Aorta (tissue), 5 donors: ENCODE measurements at regions not wholly inside any gene's neighbourhood (a gene's known extent, or its start where the extent isn't known, plus 50 kb on each side); places are given as distances from the start of the nearest gene placed in this dataset.

Experiments
- ATAC-seq: fragments of 200-7000 bp; cut with Tn5 transposase; one replicate; pipeline ENCODE4 v1.9.1; 2022; ENCODE audit warnings: moderate library complexity; ENCODE audit not compliant: low FRiP score
- DNase-seq, 2 donors: peaks; one replicate each; pipeline ENCODE4 v3.0.0-alpha.2; 2020
- H3K27ac ChIP-seq, 2 donors: one replicate each; pipeline ENCODE4 v1.5.1; 2013; ENCODE audit warnings: low read length in 2 of 2, mild to moderate bottlenecking in 2 of 2, moderate library complexity in 2 of 2, control low read depth in 1 of 2, inconsistent platforms in 1 of 2, low read depth in 1 of 2
- H3K27me3 ChIP-seq, 2 donors: one replicate each; pipeline ENCODE4 v1.6.1; 2013; ENCODE audit warnings: control low read depth in 1 of 2, low read length in 1 of 2, mild to moderate bottlenecking in 1 of 2, moderate library complexity in 1 of 2; ENCODE audit not compliant: insufficient read depth in 2 of 2, control insufficient read depth in 1 of 2
- H3K36me3 ChIP-seq, 2 donors: one replicate each; pipeline ENCODE4 v1.6.1; 2013; ENCODE audit warnings: control low read depth in 1 of 2, low read length in 1 of 2, mild to moderate bottlenecking in 1 of 2; ENCODE audit not compliant: insufficient read depth in 2 of 2, control insufficient read depth in 1 of 2
- H3K4me1 ChIP-seq, 2 donors: one replicate each; pipeline ENCODE4 v1.6.1; 2013; ENCODE audit warnings: low read length in 2 of 2, control low read depth in 1 of 2, mild to moderate bottlenecking in 1 of 2, moderate library complexity in 1 of 2; ENCODE audit not compliant: insufficient read depth in 2 of 2, control insufficient read depth in 1 of 2
- H3K4me3 ChIP-seq, 2 donors: one replicate each; pipeline ENCODE4 v1.5.1; 2013; ENCODE audit warnings: low read length in 2 of 2, control low read depth in 1 of 2, mild to moderate bottlenecking in 1 of 2
- H3K9me3 ChIP-seq: one replicate; pipeline ENCODE4 v1.6.1; 2013; ENCODE audit warnings: mild to moderate bottlenecking, low read length; ENCODE audit not compliant: control insufficient read depth
- WGBS, 2 donors: extraction: QIAGEN DNeasy Blood & Tissue Kit; methylation state at CpG; one replicate each; pipeline ENCODE4 v1.1.7; 2013; 5-methylcytosine and 5-hydroxymethylcytosine counted together
- intact Hi-C, 2 donors: fragments of 100-400 bp; cut with DNase I; formaldehyde crosslinking; loops; one replicate each; pipeline versions ENCODE4 v1.14.2 to v1.15.0; 2022
- donor health status: healthy with polysubstance abuse.
- donor health status: Bipolar disorder and iron deficiency.
- donor health status: DM: no; HTN: no; CAD: no.
- donor health status: DM: no; HTN: no; CAD: no.
- donor health status: DM: yes; HTN: yes; CAD: no.

DNA sequence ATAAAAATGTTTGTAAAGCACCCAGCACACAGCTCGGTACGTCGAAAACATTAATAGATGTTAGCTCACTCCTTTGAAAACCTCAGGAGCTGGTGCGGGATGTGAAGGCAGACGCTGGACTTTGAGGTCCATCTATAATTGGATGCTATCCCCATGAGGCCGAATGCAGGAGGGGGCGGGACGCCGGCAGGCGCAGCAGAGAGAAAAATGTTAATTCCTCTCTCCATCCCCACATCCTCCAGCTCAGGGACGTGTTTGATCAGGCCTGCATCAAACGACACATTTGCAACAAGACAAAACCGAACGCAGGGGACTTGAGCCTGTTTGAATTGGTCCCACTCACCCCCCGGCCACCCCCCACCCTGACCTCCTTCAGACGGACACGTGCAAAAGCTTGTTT, 231.0 kb downstream of the RBM19 start:
- Histone ChIP-seq H3K27ac (no peak overlapping the region), H3K4me1 (no peaks in the 10 kb centered on the region), H3K9me3 (peaks cover 3% of the 10 kb centered on the region), H3K4me3 (no peak overlapping the region), H3K36me3 (no peaks in the 10 kb centered on the region), H3K27me3 (no peaks in the 10 kb centered on the region)
- ATAC-seq (no peak), DNase-seq (no peak)
- intact Hi-C loops, result no loop called here
- 13 to 14% methylated on average over 17 of the region's 17 CpGs for WGBS, 2 donors

DNA sequence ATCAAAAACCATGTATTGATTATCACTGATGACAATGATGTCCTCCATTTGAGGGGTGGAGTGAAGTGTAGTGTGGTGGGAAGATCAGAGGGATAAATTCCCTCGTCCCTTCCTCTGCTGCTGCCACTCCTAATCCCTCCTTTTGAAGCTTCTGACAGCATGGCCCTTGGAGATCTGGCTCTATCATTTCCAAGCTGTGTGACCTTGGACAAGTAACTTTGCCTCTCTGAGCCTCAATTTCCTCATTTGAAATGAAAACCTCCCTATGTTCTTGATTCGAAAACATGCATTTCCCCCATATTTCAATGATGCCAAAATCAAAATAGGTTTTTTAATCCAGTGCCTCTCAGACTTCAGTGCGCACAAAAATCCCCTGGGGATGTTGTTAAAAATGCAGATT, 231.6 kb downstream of the RBM19 start:
- Histone ChIP-seq H3K27me3 (no peaks in the 10 kb centered on the region), H3K4me3 (no peak overlapping the region), H3K36me3 (no peaks in the 10 kb centered on the region), H3K9me3 (peaks cover 3% of the 10 kb centered on the region), H3K4me1 (no peaks in the 10 kb centered on the region), H3K27ac (no peak overlapping the region)
- intact Hi-C loops, result no loop called here
- ATAC-seq (no peak), DNase-seq (no peak)
- WGBS, 2 donors, result 69 to 80% methylated on average over 3 of the region's 3 CpGs

DNA sequence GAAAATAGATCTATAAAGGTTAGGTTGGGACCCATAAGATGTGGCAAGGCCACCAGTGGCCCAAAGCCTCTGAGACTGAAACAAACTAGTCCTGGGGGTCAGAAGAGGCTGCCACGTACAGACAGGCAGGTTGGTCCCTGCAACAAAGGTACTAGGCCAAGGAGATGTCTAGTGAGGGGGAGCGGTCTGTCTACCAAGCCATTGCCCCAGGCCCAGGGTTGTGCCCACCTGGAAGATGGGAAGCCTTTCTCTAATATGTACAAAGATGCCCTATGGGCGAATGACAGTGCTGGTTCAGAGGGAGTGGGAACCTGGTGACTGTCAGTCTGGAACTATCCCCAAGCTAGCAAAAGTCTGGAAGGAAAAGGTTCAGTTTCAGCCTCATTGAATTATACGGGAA, 233.2 kb downstream of the RBM19 start:
- no peaks in the 10 kb centered on the region for H3K36me3 ChIP-seq
- H3K9me3 ChIP-seq, result no peaks in the 10 kb centered on the region
- H3K4me3 ChIP-seq, result no peak overlapping the region
- H3K27ac ChIP-seq, result no peak overlapping the region
- no peaks in the 10 kb centered on the region for H3K4me1 ChIP-seq
- intact Hi-C loops, result no loop called here
- 79 to 80% methylated on average over 4 of the region's 4 CpGs for WGBS, 2 donors
- H3K27me3 ChIP-seq, result no peaks in the 10 kb centered on the region
- DNase-seq (no peak), ATAC-seq (no peak)

DNA sequence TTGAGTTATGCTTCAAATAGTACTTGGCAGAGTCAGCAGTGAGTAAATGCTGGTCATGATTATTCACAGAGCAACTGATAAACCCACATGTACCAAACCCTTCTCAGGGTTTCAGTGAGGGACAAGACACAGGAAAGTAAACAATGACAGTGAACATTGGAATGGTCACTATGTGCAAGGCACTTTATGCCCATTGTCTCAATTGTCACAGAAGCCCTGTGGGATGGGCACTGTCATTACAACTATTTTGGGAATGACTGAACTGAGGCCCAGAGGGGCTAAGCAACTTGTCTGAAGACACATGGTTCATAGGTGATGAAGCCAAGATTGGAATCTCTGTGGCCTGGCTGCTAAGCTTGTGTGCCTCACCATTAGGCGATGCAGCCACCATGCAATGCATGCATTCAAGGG, 238.5 kb downstream of the RBM19 start:
- Histone ChIP-seq H3K27ac (no peak overlapping the region), H3K4me3 (no peak overlapping the region), H3K27me3 (no peaks in the 10 kb centered on the region), H3K4me1 (no peaks in the 10 kb centered on the region), H3K9me3 (peaks cover 7% of the 10 kb centered on the region), H3K36me3 (no peaks in the 10 kb centered on the region)
- 78 to 85% methylated on average over 1 of the region's 1 CpG for WGBS, 2 donors
- ATAC-seq, result no peak
- intact Hi-C loops, result no loop called here
- DNase-seq, result no peak

DNA sequence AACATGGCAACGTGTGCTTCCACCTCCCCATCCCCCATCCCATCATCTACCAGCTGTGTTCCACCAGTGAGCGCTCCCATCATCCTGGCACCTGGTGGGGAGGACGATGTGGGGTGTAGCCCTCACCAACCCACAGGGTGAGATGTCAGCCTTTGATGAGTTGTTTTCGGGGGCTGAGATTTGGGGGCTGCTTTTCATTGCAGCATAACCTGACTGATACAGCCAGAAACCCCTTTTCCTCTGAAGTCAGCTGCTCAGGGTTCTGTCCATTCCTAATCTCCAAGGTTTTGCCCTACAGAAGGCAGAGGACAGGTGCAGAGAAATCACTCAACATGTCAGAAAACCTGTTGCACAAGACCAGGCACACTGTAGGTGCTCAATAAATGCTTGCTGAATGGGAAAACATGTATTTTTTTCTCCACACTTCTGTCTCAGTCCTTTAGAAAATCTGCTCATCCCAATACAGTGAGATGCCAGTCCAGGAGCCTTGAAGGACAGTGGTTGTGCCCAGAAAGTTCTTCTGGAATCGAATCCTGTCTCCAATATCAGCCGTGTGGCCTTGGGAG, 239.8 kb downstream of the RBM19 start:
- no peaks in the 10 kb centered on the region for H3K27me3 ChIP-seq
- no peaks in the 10 kb centered on the region for H3K4me1 ChIP-seq
- intact Hi-C loops, result no loop called here
- ATAC-seq (no peak), DNase-seq (no peak)
- H3K9me3 ChIP-seq, result peaks cover 7% of the 10 kb centered on the region
- H3K36me3 ChIP-seq, result no peaks in the 10 kb centered on the region
- H3K27ac ChIP-seq, result no peak overlapping the region
- WGBS, 2 donors, result 68 to 70% methylated on average over 6 of the region's 6 CpGs
- no peak overlapping the region for H3K4me3 ChIP-seq

DNA sequence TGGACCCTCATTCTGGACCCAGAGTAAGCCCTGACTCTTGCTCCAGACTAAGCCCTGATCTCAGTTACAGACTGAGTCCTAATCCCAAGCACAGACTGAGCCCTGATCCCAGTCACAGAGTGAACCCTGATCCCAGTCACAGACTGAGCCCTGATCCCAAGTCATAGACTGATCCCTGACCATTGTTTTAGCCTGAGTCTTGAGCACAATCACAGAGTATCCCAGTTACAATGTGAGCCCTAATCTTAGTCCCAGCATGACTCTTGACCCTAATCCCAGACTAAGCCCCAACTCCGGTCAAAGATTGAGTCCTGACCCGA, 240.6 kb downstream of the RBM19 start:
- H3K36me3 ChIP-seq, result no peaks in the 10 kb centered on the region
- DNase-seq, result no peak
- no peaks in the 10 kb centered on the region for H3K4me1 ChIP-seq
- peaks cover 7% of the 10 kb centered on the region for H3K9me3 ChIP-seq
- intact Hi-C loops, result no loop called here
- no peak for ATAC-seq
- no peak overlapping the region for H3K27ac ChIP-seq
- 86 to 89% methylated on average over 2 of the region's 2 CpGs for WGBS, 2 donors
- H3K27me3 ChIP-seq, result no peaks in the 10 kb centered on the region
- no peak overlapping the region for H3K4me3 ChIP-seq

DNA sequence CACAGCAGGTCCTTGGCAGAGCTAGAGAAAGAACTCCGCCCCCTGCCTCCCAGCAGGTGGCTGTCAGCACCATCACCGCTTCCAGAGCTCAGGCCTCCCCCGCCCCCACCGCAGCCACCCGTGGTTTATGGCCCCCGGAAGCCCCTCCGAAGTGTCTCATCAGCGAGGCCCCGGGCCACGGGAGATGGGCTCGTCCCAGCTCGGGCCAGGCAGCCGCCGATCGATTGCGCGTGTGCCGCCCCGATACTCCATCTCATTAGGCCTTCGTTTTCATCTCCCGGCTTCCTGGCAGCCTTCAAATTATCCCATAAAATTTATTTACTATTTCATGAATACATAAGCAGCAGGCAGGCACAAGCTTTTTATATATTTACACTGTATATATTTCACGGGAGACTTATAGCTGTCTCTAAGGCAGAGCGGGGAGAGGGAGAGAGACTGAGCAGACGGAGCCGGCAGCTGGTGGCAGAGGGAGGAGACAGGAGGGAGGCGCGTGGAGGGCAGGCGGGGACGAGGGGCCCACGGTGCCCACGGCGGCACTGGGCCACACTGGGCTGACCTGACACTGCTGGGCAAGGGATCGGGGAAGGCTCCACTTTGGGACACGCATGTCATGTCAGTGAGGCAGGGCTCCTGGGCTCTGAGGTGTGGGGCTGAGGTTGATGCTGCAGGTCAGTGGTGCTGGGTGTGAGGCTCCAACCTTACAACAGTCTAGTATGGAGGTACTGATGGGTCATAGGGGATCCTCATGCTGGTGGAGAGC, 241.2 kb downstream of the RBM19 start:
- DNase-seq, result no peak
- H3K4me3 ChIP-seq, result no peak overlapping the region
- H3K36me3 ChIP-seq, result no peaks in the 10 kb centered on the region
- ATAC-seq, result no peak
- no peaks in the 10 kb centered on the region for H3K4me1 ChIP-seq
- peaks cover 7% of the 10 kb centered on the region for H3K9me3 ChIP-seq
- WGBS, 2 donors, result 70 to 73% methylated on average over 33 to 34 of the region's 34 CpGs
- no peaks in the 10 kb centered on the region for H3K27me3 ChIP-seq
- no peak overlapping the region for H3K27ac ChIP-seq
- intact Hi-C loops, result no loop called here

DNA sequence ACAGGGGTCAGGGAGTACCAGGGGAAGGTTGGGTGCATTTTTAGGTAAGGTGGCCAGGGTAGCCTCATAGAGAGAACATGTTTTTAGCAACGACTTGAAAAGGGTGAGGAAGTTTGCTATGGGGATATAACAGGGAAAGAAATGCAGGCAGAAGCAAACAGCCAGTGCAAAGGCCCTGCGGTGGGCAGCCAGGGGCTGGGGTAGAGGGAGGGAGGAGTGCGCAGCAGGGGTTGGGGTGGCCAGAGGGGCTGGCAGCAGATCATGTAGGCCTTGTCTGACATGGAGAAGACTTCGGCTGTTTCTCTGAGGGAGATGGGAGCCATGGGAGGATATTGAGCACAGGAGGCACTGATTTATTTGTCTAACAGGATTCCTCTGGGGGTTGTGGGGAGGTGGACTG, 242.5 kb downstream of the RBM19 start:
- Histone ChIP-seq H3K27ac (no peak overlapping the region), H3K36me3 (no peaks in the 10 kb centered on the region), H3K9me3 (peaks cover 7% of the 10 kb centered on the region), H3K27me3 (no peaks in the 10 kb centered on the region), H3K4me3 (no peak overlapping the region), H3K4me1 (no peaks in the 10 kb centered on the region)
- 78 to 85% methylated on average over 4 of the region's 4 CpGs for WGBS, 2 donors
- ATAC-seq (no peak), DNase-seq (no peak)
- intact Hi-C loops, result no loop called here

DNA sequence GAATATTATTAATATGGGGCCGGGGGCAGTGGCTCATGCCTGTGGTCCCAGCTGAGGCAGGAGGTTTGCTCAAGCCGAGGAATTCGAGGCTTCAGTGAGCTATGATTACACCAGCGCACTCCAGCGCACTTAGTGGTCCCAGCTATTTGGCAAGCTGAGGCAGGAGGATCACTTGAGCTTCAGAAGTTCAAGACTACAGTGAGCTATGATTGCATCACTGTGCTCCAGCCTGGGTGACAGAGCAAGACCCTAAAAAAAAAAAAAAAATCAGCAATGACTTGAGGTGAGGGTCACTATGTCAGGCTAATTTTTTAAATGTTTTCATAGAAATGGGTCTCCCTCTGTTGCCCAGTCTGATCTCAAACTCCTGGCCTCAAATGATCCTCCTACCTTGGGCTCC, 243.4 kb downstream of the RBM19 start:
- Histone ChIP-seq H3K27me3 (no peaks in the 10 kb centered on the region), H3K9me3 (peaks cover 7% of the 10 kb centered on the region), H3K27ac (no peak overlapping the region), H3K4me1 (no peaks in the 10 kb centered on the region), H3K36me3 (no peaks in the 10 kb centered on the region), H3K4me3 (no peak overlapping the region)
- DNase-seq (no peak), ATAC-seq (no peak)
- 65 to 73% methylated on average over 5 of the region's 5 CpGs for WGBS, 2 donors
- intact Hi-C loops, result no loop called here
